NCI-H748 (cell line): ENCODE measurements at regions not wholly inside any gene's neighbourhood (a gene's known extent, or its start where the extent isn't known, plus 50 kb on each side); places are given as distances from the start of the nearest gene placed in this dataset.
A peak's percentile ranks its signal among the peaks of the same experiment; 100 is the strongest.

ENCODE experiments used
- DNase-seq: peaks from one replicate; lab custom pipeline; 2025; ENCODE audit not compliant: unreplicated experiment; lab: John Stamatoyannopoulos, UW

DNA sequence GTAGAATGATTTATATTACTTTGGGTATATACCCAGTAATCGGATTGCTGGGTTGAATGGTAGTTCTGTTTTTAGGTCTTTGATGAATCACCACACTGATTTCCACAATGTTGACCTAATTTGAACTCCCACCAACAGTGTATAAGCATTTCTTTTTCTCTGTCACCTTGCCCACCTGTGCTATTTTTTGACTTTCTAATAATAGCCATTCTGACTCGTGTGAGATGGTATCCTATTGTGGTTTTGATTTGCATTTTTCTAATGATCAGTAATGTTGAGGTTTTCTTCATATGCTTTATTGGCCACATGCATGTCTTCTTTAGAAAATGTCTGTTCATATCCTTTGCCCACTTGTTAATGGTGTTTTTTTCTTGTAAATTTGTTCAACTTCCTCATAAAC is 340.8 kb downstream of the PLOD2 start:
- DNase-seq = no peak

DNA sequence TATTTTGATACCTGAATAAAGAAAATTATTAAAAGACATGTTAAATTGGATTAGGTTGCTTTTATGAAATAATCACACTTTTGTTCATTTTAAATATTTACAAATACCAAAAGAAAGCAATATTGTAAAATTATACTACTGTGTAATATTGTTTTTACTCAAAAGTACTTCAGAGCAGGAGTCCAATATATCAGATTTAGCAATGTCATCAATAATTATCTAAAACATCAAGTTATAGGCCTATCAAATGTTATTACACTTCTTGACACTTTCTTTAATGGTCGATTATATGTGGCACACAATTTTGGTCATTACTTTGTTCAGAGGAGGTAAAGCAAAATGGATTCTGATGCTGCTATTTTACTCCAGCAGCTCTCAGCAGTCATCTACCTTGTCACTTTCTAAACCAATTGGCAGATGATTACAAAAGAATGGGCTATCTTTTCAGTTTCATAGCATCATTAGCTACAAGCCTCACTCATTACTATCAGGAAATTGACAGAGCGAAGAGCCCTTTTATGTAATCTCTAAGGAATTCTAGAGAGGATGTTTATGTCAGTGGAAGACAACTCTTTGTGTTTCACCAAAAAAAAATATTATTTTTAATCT is 318.6 kb downstream of the PLOD2 start:
- no peak for DNase-seq

DNA sequence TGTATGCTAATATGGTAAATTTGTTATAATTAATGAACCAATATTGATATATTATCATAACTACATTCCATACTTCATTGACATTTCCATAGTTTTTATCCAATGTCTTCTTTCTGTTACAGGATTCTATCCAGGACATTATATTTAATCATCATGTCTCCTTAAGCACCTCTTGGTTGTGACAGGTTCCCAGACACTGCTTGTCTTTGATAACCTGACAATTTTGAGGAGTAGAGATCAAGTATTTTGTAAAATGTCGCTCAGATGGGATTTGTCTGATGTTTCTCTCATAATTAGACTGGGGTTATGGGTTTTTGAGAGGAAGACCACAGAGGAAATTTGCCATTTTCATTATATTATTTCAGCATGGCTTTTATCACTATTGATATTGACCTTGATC is 317.4 kb downstream of the PLOD2 start:
- DNase-seq = no peak

DNA sequence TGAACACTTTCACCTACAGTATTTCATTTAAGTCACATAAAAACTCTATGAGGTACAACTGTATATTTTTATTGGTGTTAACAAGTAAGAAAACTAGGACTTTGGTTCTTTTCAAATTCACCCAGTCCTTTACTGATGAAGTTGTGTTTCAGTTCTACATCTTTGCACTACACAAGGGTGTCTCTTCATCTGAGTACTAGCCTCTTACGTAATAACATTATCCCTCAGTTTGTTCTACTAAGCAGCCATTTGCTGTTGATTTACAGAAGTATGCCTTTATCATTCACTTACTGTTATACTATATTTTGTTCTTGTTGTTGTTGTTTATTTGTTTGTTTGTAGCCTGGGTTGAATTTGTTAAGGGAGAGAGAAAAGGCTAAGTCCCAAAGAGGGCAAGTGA is 311.9 kb downstream of the PLOD2 start:
- DNase-seq = no peak

DNA sequence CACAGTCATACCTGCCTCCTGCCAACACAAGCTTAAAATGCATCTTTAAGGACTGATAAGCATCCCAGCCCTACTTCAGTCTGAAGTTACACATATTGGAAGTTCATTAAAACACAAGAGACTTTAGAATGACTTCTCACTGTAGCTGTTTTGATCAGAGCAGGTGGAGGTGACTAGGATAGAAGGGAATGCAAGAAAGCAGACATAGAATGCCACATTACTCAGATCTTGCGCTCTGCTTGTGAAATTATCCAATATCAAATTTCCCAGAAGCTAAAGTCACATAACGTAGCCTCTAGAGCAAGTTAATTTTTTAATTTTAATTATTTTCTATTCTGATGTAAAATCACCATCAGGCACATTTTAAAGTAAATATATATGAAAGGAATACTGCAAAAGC is 306.5 kb downstream of the PLOD2 start:
- no peak for DNase-seq

DNA sequence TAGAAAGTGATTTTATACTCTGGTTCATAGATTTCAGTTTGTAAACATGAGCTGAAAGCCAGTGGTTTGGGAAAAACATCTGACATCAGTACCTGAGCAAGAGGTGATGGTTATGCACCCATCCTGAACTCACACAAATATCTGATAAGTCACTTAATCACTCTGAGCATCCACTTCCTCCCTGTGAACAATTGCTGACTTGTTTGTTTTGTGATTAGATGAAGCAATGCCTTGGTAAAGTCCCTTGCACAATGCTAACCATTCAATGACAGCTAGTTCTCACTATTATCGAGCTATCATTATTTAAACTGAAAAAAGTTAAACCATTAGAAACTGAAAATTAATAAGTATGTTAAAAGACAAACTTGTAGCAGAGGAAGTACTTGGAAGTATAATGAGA is 303.0 kb downstream of the PLOD2 start:
- peak; percentile 64 for DNase-seq

DNA sequence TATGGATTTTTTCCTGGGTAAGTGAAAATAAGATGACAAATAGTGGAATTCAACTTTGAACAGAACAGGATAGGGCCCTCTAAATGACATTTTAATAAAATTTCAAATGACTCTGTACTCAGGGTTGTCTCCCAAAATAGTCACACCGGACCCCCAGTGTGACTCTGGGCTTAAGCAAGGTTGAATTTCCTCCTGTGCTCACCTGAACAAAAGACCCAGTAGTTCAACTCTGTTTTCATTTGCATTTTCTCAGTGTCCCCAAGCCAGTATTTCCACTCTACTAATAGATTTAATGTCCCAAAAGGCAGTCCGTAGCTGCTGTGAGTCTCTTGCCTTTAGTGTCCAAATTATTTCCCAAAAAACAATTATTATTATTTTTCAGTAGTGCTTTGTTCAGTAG is 296.6 kb downstream of the PLOD2 start:
- no peak for DNase-seq

DNA sequence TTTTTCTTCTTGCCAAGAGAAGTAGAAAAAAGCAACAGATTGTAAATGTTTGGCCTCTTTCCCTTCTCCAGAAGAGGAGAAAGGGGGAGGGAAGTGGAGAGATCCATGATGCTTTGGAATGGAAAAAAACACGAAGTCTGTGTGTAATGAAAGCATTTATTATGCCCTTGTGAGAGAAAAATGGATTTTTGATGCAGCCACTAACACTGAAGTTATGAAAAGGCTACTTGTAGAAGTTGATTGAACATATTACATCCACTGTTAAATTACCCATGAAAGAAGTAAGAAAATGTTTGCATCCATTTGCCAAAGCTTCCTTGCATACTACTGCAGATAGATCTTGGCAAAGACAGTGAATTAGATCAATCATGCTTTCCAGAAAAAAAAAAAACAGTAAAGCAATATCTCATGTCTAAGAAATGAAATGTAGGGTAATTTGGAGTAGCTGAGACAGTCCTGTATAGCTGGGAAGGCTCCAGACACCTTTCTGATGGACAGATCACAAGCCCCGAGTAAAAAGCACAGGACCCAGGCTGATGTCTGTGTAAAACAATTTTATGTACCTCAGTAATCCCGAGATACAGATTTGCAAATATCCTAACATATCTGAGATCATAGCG is 295.5 kb downstream of the PLOD2 start:
- no peak for DNase-seq

DNA sequence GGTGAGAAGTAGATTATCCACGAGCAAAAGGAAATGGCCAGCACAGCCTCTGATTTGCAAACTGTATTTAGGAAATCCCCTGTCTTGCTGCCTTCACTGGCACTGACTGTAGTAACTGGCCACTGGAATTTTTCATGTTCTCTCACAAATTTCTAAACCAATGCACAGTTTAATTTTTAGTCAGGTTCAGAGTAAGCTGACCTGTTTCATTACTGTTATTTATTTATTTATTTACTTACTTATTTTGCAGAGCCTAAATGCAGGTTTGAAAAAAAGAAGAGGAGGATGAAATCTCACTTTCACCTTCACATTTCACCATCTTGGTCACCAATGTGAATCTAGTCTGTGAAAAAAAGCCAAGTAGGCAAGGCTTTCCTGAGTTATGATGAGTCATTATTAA is 291.0 kb downstream of the PLOD2 start:
- no peak for DNase-seq

DNA sequence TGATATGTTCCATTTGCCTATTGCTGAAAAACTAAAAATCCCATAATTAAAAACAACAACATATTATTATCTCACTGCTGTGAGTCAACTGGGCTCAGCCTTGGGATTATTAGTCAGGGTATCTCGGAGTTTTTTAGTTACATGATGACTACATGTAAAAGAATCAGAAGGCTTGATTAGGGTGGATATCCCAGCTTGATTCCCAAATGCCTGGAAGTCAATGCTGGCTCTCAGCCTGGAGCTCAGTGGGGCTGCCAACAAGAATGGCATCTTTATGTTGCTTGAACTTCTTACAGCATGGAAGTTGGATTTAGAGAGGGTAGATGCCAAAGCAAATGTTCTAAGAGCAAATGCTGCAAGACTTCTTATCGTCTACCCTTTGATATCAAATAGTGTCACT is 278.5 kb downstream of the PLOD2 start:
- DNase-seq = no peak

DNA sequence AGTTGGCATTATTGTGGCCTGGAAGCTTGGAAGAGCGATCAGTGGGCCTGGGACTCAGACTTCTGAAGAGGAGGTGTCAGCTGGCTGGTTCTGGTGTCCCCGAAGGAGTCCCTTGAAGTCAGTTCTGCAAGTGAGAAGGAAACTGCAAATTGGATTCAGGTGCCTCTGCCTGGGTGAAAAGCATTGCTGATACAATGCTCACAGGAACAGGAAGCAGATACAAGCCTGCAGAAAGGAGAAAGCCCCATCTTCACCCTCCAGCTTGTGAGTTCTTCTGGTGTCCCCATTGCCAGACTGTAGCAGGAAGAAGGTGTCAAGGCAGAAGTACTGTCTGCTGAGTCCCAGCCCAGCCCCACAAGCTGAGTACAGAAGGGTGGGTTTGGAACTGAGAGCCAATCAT is 271.3 kb downstream of the PLOD2 start:
- no peak for DNase-seq

DNA sequence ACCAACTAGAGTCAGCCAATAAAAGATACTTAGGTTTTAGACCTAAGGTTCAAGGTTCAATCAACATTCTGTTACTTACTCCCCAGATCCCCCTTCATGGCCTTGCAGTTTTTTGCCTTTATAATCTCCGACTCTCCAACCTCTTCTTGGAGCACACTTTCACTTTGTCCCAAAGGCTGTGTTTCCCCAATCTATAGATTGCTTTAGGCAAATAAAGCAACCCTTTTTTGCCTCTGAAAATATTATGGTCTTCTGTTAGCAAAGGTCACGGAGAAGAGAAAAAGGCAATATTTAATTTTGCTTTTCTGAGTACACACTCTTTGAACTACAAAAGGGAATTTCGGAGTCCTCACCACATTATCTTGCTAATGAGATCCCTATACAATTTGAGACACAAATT is 268.1 kb downstream of the PLOD2 start:
- no peak for DNase-seq

DNA sequence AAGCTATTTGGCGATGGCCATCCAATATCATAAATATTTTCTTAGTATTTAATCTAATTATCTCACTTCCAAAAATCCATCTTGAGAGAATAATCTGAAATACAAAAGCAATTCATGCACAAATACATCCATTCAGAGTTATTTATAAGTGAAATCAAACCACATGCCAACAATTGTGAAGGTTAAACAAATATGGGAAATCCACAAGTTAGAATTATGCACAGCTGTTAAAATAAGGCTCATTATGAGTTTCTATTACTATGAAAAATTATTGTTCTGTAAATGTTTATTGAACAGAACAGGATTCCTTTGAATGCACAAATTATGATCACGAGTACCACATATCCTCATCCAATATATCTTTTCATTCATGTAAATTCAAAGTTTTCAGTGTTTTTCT is 267.7 kb downstream of the PLOD2 start:
- no peak for DNase-seq

DNA sequence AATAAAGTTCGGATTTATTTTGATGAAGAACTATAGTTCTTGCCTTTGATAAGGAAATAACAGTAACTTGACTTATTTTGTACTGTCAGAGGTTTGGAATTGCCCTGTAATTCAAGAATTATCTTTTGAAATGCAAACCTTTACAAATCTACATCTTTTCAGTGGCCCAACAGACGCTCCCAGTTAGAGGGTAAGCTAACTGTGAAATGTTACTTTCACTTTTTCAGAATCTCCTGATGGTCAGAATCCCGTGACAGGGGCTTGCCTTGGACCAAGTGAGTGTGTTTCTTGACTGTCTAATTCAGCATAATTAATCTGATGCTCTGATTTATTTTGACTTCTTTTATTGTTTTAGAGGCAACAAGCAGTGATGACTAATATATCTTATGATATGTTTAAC is 262.5 kb downstream of the PLOD2 start:
- DNase-seq = no peak

DNA sequence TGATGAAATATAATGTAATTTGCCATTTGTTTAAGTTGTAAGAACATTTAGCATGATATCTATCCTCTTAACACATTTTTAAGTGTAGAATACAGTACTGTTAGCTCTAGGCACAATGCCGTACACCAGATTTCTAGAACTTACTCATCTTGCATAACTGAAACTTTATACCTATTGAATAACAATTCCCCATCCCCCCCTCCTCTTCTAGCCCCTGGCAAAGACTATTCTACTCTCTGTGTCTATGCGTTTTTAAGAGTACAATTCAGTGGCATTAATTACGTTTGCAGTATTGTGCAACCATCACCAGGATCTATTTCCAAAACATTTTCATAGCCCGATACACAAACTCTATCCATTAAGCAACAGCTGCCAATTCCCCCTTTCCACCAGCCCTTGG is 261.7 kb downstream of the PLOD2 start:
- no peak for DNase-seq

DNA sequence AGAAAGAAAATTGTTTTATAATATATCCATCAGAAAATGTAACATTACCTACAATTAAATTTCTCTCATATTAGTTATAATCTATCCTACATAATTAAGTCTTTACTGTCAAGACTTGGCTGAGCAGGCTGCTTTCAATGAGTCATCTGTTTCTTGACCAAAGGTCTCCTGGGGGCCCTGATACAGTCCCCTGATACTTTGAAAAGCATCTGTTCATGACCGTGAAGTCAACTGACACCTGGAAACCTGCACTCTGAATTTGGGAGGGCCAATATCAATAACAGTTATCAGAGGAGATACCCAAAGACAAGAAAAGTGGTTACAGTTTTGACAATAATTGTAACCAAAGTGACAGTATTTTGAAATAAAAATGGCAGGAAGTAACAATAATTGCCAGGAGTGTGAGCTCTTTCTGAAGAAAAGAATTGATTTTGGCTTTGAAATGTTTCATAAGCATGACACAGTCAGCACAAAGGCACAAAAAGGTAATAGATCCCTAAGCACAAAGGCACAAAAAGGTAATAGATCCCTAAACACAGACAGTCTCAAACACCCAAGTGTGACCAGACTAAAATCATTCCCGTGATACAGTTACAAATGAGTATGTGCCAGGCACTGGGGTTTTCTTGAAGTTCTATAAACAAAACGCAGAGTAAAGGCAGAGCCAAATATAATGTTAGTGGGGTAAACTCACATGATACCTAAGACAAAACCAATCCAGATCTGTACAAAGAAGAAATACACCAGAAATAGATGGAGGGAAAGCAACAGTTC is 260.7 kb downstream of the PLOD2 start:
- DNase-seq = no peak

DNA sequence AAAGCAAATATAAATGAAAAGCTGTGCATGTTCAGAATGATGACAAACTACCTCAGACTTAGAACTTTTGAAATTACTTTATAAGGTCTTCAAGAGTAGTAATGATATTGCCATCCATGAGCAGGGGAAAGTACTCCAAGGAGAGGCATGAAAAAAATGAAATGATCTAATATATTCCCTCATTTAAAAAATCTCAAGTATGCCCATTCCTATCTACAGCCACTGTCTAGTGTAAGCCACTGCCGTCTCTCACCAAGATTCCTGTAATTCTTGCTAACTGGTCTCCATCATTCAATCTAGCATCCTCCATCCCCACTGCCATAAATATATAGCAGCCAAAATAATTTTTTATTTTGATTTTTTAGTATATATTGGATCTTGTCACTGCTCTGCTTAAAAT is 258.8 kb downstream of the PLOD2 start:
- DNase-seq = no peak

DNA sequence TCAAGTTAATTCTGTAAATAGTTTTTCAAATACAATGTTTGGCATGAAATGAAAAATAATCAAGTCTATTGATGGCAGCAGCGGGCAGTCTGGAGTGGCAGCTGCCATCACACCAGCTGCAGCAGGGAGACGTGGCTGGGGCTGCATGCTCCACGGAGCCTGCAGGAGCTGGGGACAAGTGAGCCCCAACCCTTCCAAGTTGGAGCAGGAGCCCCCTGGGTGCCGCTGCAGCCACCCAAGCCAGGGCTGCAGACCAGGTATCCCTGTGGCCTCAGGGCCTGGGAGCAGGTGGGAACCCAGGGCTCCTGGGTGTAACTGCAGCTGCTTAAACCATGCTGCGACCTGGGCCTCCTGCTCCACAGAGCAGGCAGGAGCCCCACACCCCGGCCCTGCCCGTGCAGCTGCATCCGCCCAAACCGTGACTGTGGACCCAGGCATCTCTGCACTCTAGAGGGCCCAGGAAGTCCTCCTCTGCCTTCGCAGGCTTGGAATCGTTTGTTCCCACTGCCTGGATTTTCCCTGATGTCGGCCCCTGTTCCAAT is 257.4 kb downstream of the PLOD2 start:
- peak; percentile 65 for DNase-seq

DNA sequence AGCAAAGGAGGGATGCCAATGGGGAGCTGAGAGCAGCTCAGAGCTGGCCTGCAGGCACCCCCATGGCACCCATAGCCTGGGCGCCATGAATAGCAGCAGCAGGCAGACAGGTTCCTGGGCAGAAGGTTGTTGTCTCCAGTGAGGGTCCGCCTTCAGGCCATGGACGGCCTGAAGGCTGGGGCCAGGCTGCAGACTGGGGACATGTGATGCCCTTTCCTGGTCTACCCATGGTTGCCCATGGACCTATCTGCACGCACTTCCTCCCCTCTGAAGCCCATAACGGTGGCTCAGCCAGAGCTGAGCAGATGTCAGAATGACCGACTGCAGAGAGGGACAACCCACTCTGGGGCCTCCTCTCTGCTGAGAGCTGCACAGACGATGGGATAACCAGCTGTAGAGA is 256.8 kb downstream of the PLOD2 start:
- no peak for DNase-seq

DNA sequence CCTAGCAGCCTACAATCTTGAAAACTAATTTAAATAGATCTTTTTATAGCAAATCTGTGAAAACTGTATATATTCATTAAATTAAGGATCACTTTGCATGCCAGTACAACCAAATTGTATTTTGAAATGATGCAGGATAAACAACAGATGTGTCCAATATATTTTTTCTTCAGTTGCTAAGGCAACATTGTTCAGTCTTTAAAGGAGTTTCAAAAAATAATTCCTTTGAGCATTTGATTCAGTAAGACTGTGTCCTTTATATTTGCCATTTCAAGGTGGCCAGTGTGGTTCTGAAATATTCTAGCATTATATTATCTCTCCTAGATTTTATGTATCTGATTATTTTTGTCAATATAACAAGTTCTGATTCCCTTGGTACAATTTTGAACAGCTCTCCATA is 254.7 kb downstream of the PLOD2 start:
- DNase-seq = no peak

DNA sequence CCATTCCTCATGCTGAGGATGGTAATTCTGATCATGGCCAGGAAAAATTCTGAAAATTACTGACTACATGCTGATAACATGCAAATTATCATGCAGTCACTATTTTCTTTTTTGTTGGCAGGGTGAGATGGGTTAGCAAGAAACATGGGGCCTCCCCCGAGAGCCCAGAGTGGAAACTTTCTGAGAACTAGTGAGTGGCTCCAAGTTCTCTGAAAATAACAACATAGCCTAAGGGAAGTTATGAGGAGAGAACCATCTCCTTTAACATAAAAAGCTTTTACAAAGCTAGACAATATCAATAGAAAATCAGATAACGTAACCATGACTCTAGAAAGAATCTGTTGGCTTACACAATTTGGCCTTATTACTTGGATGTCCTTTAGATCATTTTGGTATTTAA is 254.2 kb downstream of the PLOD2 start:
- DNase-seq = no peak

DNA sequence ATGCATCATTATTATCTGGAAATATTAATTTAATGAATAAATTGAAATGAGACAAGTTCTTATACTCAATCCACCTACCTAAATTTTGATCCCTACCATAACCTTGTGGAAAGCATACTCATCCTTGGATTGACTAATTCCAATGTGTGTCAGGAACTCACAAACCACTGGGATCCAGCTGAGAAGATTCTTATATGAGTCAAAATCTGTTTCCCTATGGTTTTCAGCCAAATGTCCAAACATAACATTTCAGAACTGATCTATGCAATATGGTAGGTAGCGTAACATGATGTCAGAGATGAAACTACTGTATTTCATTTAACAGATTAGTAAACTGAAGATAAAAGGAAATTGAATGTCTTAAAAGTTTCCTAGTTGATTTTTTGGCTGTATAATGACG is 250.0 kb downstream of the PLOD2 start:
- no peak for DNase-seq
